PC-3 (cell line): ENCODE measurements at regions not wholly inside any gene's neighbourhood (a gene's known extent, or its start where the extent isn't known, plus 50 kb on each side); places are given as distances from the start of the nearest gene placed in this dataset.

Experiments used
- ATAC-seq: fragments of 200-7000 bp; cut with Tn5 transposase; 2 replicates; pipeline ENCODE4 v1.9.1; 2020; ENCODE audit warnings: mild to moderate bottlenecking, moderate library complexity
- BruUV-seq: library from RNA; stranded (reverse); fragments of 400-500 nt; replicated peaks from 2 replicates; lab custom pipeline; 2021; lab: Mats Ljungman, UMichigan
- CTCF ChIA-PET: fragments of 300-600 bp; sonication (Branson Sonifier 250); formaldehyde crosslinking; loops from one replicate; lab custom pipeline; 2022; ENCODE audit warnings: antibody characterized with exemption; lab: Charles Lee
- POLR2A ChIA-PET: fragments of 300-600 bp; sonication (Branson Sonifier 250); formaldehyde crosslinking; loops from one replicate; lab custom pipeline; 2022; ENCODE audit warnings: antibody characterized with exemption; ENCODE audit not compliant: unreplicated experiment; lab: Charles Lee
- DNase-seq: peaks from one replicate; pipeline ENCODE4 v3.0.0-alpha.2; 2015
- H2AFZ ChIP-seq: fragments of 300-600 bp; sonication (generic); 2 replicates; pipeline ENCODE4 v1.6.0; 2016; ENCODE audit warnings: antibody characterized with exemption, low read length
- H3F3A ChIP-seq: fragments of 300-600 bp; sonication (generic); one replicate; pipeline ENCODE4 v1.6.0; 2017; ENCODE audit warnings: antibody characterized with exemption, low read length, control low read depth, mild to moderate bottlenecking; ENCODE audit not compliant: unreplicated experiment
- H3K27ac ChIP-seq: fragments of 300-600 bp; sonication (generic); 2 replicates; pipeline ENCODE4 v1.5.1; 2016; ENCODE audit warnings: mild to moderate bottlenecking, low read length
- H3K27me3 ChIP-seq: fragments of 300-600 bp; sonication (generic); 2 replicates; pipeline ENCODE4 v1.6.1; 2016; ENCODE audit warnings: low read length, mixed read lengths
- H3K36me3 ChIP-seq: fragments of 300-600 bp; sonication (generic); 2 replicates; pipeline ENCODE4 v1.6.1; 2016; ENCODE audit warnings: low read depth, mixed run types, low read length, mixed read lengths
- H3K4me1 ChIP-seq: fragments of 300-600 bp; sonication (generic); 2 replicates; pipeline ENCODE4 v1.5.1; 2016; ENCODE audit warnings: low read length; ENCODE audit not compliant: insufficient read depth
- H3K4me2 ChIP-seq: fragments of 300-600 bp; sonication (generic); 2 replicates; pipeline ENCODE4 v1.6.0; 2016; ENCODE audit warnings: low read length
- H3K4me3 ChIP-seq: fragments of 300-600 bp; sonication (generic); 2 replicates; pipeline ENCODE4 v1.5.1; 2016; ENCODE audit warnings: mild to moderate bottlenecking, low read length, mixed read lengths
- H3K79me2 ChIP-seq: fragments of 300-600 bp; sonication (generic); 2 replicates; pipeline ENCODE4 v1.6.1; 2017; ENCODE audit warnings: low read length, mixed read lengths
- H3K9ac ChIP-seq: fragments of 300-600 bp; sonication (generic); 2 replicates; pipeline ENCODE4 v1.6.0; 2016; ENCODE audit warnings: mild to moderate bottlenecking, low read length
- H3K9me2 ChIP-seq: fragments of 300-600 bp; sonication (generic); replicated peaks from 2 replicates; pipeline ENCODE4 v1.6.1; 2016; ENCODE audit warnings: mixed run types, low read length, mixed read lengths
- H3K9me3 ChIP-seq: fragments of 300-600 bp; sonication (generic); 2 replicates; pipeline ENCODE4 v1.6.1; 2016; ENCODE audit warnings: low read length, mixed read lengths
- H4K20me1 ChIP-seq: fragments of 300-600 bp; sonication (generic); 2 replicates; pipeline ENCODE4 v1.6.1; 2016; ENCODE audit warnings: low read length, mixed read lengths
- EZH2 ChIP-seq: fragments of 300-600 bp; sonication (generic); IDR thresholded peaks from one replicate; pipeline ENCODE4 v1.6.1; 2017; ENCODE audit warnings: antibody characterized with exemption, mild to moderate bottlenecking, low read length; ENCODE audit not compliant: unreplicated experiment
- EZH2phosphoT487 ChIP-seq: fragments of 300-600 bp; sonication (generic); IDR thresholded peaks from 2 replicates; pipeline ENCODE4 v1.6.1; 2018; ENCODE audit warnings: mild to moderate bottlenecking, antibody characterized with exemption, low read length, borderline replicate concordance
- intact Hi-C: fragments of 100-400 bp; cut with micrococcal nuclease; formaldehyde crosslinking; loops from 2 replicates; pipeline ENCODE4 v1.9.0; 2023
- TF ChIP-seq, protein P1 (sequence below): fragments of 300-600 bp; sonication (generic); conservative IDR thresholded peaks from 2 replicates; pipeline ENCODE4 v1.5.1; 2017; ENCODE audit warnings: antibody characterized with exemption, low read depth, mild to moderate bottlenecking, low read length

DNA sequence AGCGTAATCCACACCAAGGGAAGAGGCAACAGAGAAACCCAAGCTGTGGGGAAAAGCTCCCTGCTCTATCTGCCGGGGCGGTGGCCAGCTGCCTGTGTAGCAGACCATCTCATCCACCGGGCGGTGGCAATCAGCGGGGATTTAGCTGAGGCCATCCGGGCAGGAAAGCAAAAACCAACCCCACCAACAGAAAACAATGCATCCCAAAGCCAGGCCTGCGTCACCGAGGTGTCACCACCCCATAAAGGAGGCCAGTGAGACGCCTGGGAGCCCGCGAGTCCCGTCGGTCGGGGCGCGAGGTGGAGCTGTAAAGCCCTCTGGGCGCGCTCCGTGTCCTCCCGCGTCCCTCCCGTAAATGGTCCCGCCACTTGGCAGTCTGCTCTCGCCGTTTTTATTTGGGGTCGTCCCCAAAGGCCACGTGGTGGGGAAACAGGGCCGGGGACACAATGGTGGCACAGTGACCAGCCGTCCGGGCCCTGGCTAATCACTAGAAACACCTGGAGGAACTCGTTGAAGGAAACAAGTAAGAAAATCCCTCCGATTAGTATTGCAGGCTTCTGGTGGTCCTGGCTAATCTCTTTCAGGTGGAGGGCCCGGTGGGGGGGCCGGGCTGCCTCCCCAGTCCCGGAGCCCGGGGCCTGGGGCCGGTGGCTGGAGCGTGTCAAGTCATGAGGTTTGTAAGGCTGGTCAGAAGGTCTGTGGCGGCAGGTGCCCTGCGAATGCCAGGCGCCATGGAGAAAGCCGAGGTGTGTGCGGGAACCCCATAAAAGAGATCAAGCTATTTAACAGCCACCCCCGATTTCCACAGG lies 94.7 kb upstream of the GSC start:
- no TSS peak for BruUV-seq
- Histone ChIP-seq H3K27me3 (peaks cover 5% of the 10 kb centered on the region), H2AFZ (no peak overlapping the region), H3K4me1 (no peaks in the 10 kb centered on the region), H3K9me3 (no peaks in the 10 kb centered on the region), H3K79me2 (no peaks in the 10 kb centered on the region), H3K4me2 (no peak overlapping the region), H4K20me1 (no peaks in the 10 kb centered on the region), H3K4me3 (no peak overlapping the region), H3K9ac (no peak overlapping the region), H3K36me3 (no peaks in the 10 kb centered on the region), H3K9me2 (no peaks in the 10 kb centered on the region), H3F3A (no peaks in the 10 kb centered on the region), H3K27ac (no peak overlapping the region)
- CTCF ChIA-PET: no interaction called here
- intact Hi-C loops: no loop called here
- ATAC-seq: no peak
- DNase-seq: no peak
- TF ChIP-seq EZH2phosphoT487 (no peak), EZH2 (no peak)
- TF ChIP-seq, protein P1, sequence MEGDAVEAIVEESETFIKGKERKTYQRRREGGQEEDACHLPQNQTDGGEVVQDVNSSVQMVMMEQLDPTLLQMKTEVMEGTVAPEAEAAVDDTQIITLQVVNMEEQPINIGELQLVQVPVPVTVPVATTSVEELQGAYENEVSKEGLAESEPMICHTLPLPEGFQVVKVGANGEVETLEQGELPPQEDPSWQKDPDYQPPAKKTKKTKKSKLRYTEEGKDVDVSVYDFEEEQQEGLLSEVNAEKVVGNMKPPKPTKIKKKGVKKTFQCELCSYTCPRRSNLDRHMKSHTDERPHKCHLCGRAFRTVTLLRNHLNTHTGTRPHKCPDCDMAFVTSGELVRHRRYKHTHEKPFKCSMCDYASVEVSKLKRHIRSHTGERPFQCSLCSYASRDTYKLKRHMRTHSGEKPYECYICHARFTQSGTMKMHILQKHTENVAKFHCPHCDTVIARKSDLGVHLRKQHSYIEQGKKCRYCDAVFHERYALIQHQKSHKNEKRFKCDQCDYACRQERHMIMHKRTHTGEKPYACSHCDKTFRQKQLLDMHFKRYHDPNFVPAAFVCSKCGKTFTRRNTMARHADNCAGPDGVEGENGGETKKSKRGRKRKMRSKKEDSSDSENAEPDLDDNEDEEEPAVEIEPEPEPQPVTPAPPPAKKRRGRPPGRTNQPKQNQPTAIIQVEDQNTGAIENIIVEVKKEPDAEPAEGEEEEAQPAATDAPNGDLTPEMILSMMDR: no peak
- POLR2A ChIA-PET: no interaction called here

- no peak overlapping the region for H3K27ac ChIP-seq
- no peaks in the 10 kb centered on the region for H3K36me3 ChIP-seq
- peaks cover 5% of the 10 kb centered on the region; the same call in 1 of the 2 replicates for H3K27me3 ChIP-seq
- H3K79me2 ChIP-seq: no peaks in the 10 kb centered on the region
- ATAC-seq (no peak), DNase-seq (no peak)
- H3K4me1 ChIP-seq: no peaks in the 10 kb centered on the region
- H3K4me2 ChIP-seq: no peak overlapping the region
- H2AFZ ChIP-seq: no peak overlapping the region
- BruUV-seq: no TSS peak
- H4K20me1 ChIP-seq: no peaks in the 10 kb centered on the region
- no peaks in the 10 kb centered on the region for H3K9me3 ChIP-seq
- TF ChIP-seq, protein P1: no peak
- TF ChIP-seq EZH2phosphoT487 (no peak), EZH2 (no peak)
- CTCF ChIA-PET: no interaction called here
- H3K9me2 ChIP-seq: no peaks in the 10 kb centered on the region
- POLR2A ChIA-PET: no interaction called here
- no peaks in the 10 kb centered on the region for H3F3A ChIP-seq
- H3K4me3 ChIP-seq: no peak overlapping the region
- no peak overlapping the region for H3K9ac ChIP-seq
- intact Hi-C loops: no loop called here
These were observed 93.5 kb upstream of the GSC start for GRCh38 chr14:94863366-94863765.

GRCh38 chr14:94857950-94858349 lies 88.0 kb upstream of the GSC start:
- no TSS peak for BruUV-seq
- ChIA-PET POLR2A (no interaction called here), CTCF (no interaction called here)
- Histone ChIP-seq H4K20me1 (no peaks in the 10 kb centered on the region), H3K36me3 (no peaks in the 10 kb centered on the region), H2AFZ (no peak overlapping the region), H3K4me2 (no peak overlapping the region), H3K27ac (no peak overlapping the region), H3K4me3 (no peak overlapping the region), H3K9ac (no peak overlapping the region), H3K9me2 (no peaks in the 10 kb centered on the region), H3F3A (no peaks in the 10 kb centered on the region), H3K9me3 (no peaks in the 10 kb centered on the region), H3K79me2 (no peaks in the 10 kb centered on the region), H3K27me3 (no peaks in the 10 kb centered on the region), H3K4me1 (no peaks in the 10 kb centered on the region)
- no peak for TF ChIP-seq EZH2phosphoT487
- TF ChIP-seq, protein P1: no peak
- TF ChIP-seq EZH2: no peak
- intact Hi-C loops: no loop called here
- ATAC-seq (no peak), DNase-seq (no peak)
